Body of pancreas (tissue), 4 donors: ENCODE measurements at regions not wholly inside any gene's neighbourhood (a gene's known extent, or its start where the extent isn't known, plus 50 kb on each side); places are given as distances from the start of the nearest gene placed in this dataset.

Experiments
- CTCF ChIP-seq, 7 experiments: fragments of 450-650 bp in 4 of 7; fragments of 200-600 bp in 3 of 7; sonication (generic) in 3 of 7; IDR thresholded peaks; one replicate each; pipeline ENCODE4 v1.5.1; 2016 to 2019; ENCODE audit warnings: antibody characterized with exemption in 7 of 7
- POLR2A ChIP-seq, 3 donors: fragments of 450-650 bp; IDR thresholded peaks; one replicate each; pipeline ENCODE4 v1.6.1; 2016; ENCODE audit warnings: antibody characterized with exemption in 3 of 3, mild to moderate bottlenecking in 2 of 3

DNA sequence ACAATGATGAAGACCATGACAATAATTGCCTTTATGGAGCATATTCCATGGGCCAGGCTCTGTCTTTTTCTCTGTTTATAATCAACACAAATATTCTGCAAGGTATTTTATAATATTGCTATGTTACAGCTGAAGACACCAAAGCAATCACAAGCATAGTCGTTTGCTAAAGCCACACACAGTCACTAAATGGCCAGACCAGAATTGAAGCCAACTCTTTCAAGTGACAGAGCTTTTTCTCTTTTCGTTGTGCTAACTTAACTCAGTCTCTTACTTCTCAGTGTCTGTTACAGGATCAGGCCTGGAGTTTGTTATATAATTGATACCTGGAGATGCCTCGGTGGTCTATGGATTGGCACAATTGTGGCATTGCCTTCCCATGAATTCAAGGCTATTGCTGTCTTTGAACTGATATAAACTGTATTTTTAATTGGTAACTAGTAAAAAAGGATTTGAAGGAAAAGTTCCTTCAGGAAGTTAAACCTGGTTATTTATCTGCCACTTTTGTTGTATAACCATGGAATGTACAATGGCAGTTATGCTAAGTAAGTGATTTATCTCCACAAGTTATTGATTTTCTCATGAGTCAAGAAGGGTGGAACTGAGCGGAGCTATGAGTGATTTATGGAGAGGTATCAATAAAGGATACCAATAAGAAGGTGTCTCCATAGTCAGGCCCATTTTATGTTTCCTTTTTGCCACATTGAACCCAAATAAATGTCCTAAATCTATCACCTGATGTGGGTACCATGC is 67.6 kb downstream of the PFDN4 start:
- no peak for TF ChIP-seq CTCF (IDR thresholded peaks at IDR 0.05)
- no peak for TF ChIP-seq POLR2A (IDR thresholded peaks at IDR 0.05)
